Lower leg skin (tissue), 3 donors: ENCODE measurements at regions not wholly inside any gene's neighbourhood (a gene's known extent, or its start where the extent isn't known, plus 50 kb on each side); places are given as distances from the start of the nearest gene placed in this dataset.

ENCODE experiments used
- POLR2A ChIP-seq, 2 donors: fragments of 450-650 bp; IDR thresholded peaks; one replicate each; pipeline ENCODE4 v1.6.1; 2016 to 2017; ENCODE audit warnings: antibody characterized with exemption in 2 of 2, mild to moderate bottlenecking in 1 of 2, moderate library complexity in 1 of 2
- TF ChIP-seq, protein P1 (sequence below), 3 donors: fragments of 450-650 bp; IDR thresholded peaks; one replicate each; pipeline ENCODE4 v1.5.1; 2016; ENCODE audit warnings: antibody characterized with exemption in 3 of 3, mild to moderate bottlenecking in 3 of 3, moderate library complexity in 2 of 3

DNA sequence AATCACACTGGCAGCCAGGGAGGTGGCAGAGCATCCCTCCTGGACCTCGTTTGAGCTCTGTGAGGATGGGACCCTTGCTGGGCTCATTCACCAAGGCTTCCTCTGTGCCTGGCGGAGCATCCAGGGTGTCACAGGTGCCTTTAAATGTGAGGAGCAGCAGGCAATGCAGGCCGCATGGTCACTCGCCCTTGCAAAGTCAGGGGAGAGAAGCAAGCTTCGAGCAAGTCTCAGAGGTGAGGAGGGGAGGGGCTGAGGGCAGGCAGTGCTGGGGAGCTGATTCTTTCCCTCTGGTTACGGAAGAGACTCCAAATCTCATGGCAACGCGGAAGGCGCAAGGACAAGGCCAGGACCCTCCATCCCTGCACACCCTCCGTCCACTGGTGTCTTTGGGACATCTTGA lies 182.7 kb upstream of the PMEPA1 start:
- TF ChIP-seq, protein P1, sequence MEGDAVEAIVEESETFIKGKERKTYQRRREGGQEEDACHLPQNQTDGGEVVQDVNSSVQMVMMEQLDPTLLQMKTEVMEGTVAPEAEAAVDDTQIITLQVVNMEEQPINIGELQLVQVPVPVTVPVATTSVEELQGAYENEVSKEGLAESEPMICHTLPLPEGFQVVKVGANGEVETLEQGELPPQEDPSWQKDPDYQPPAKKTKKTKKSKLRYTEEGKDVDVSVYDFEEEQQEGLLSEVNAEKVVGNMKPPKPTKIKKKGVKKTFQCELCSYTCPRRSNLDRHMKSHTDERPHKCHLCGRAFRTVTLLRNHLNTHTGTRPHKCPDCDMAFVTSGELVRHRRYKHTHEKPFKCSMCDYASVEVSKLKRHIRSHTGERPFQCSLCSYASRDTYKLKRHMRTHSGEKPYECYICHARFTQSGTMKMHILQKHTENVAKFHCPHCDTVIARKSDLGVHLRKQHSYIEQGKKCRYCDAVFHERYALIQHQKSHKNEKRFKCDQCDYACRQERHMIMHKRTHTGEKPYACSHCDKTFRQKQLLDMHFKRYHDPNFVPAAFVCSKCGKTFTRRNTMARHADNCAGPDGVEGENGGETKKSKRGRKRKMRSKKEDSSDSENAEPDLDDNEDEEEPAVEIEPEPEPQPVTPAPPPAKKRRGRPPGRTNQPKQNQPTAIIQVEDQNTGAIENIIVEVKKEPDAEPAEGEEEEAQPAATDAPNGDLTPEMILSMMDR (IDR thresholded peaks at IDR 0.05): no peak
- TF ChIP-seq POLR2A (IDR thresholded peaks at IDR 0.05): no peak
